Activated naive CD8-positive, alpha-beta T cell treated with anti-CD3 and anti-CD28 coated beads, Interleukin-2, amount 50 U/mL, for 24 hours (primary cell): ENCODE measurements at regions not wholly inside any gene's neighbourhood (a gene's known extent, or its start where the extent isn't known, plus 50 kb on each side); places are given as distances from the start of the nearest gene placed in this dataset.
"Not testable (repeated sequence)": the region's sequence is repeated elsewhere in the genome, so short reads cannot be mapped to it uniquely, and the experiment has no call there.

ENCODE experiments used
- ATAC-seq: fragments of 150-1000 bp; cut with Tn5 transposase; one replicate; pipeline ENCODE4 v1.10.0; 2021
- DNase-seq: peaks from one replicate; pipeline ENCODE4 v3.0.0; 2021
- H3K27ac Mint-ChIP-seq: one replicate; pipeline ENCODE4 v1.8.0; 2021; ENCODE audit warnings: mild to moderate bottlenecking, mixed read lengths
- H3K27me3 Mint-ChIP-seq: one replicate; pipeline ENCODE4 v1.8.0; 2021; ENCODE audit warnings: mixed read lengths
- H3K36me3 Mint-ChIP-seq: one replicate; pipeline ENCODE4 v1.8.0; 2021; ENCODE audit warnings: low read depth, mixed read lengths
- H3K4me1 Mint-ChIP-seq: one replicate; pipeline ENCODE4 v1.8.0; 2021; ENCODE audit warnings: mixed read lengths
- H3K4me3 Mint-ChIP-seq: one replicate; pipeline ENCODE4 v1.8.0; 2021; ENCODE audit warnings: mild to moderate bottlenecking, moderate library complexity, mixed read lengths
- H3K9me3 Mint-ChIP-seq: one replicate; pipeline ENCODE4 v1.8.0; 2021; ENCODE audit warnings: mixed read lengths

DNA sequence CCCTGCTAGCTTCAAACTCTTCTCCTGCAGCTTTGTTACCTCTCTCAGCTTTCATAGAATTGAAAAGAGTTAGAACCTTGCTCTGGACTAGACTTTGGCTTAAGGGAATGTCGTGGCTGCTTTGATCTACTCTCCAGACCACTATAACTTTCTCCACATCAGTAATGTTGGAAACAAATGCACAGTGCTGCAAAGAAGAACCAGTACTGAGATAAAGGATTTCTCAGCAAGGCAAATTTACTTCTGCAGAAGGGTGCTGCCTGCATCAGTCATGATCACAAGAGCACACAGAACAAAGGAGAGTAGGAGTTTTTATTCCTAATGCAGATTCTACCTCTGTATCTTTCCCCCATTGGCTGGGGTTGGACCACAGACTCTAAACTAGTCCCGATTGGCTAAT, 621.6 kb upstream of the CHRM3 start:
- Mint-ChIP-seq H3K27me3 (no peaks in the 10 kb centered on the region), H3K4me1 (no peaks in the 10 kb centered on the region), H3K4me3 (no peak overlapping the region), H3K27ac (no peak overlapping the region), H3K9me3 (peaks cover 32% of the 10 kb centered on the region), H3K36me3 (no peaks in the 10 kb centered on the region)
- no peak for ATAC-seq
- no peak for DNase-seq

DNA sequence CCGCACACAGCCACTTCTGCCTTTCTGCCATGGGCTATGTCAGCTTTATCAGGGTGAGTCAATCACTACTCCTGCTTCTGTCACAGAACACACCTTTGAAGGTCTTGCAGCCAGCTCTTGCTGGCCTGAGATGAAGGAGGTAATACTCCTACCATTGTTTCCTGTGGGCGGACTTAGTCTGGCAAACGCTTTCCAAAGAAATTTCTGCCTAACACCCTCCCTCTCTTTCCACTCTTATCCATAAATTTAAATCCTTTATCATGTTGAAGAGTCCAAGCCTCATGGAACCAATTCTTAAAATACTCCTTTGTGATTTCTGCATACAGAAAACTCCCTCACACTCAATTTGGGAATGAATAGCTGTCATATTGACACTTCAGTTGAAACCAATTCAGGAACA, 633.1 kb upstream of the CHRM3 start:
- no peaks in the 10 kb centered on the region for H3K36me3 Mint-ChIP-seq
- H3K4me3 Mint-ChIP-seq, result no peak overlapping the region
- H3K27me3 Mint-ChIP-seq, result no peaks in the 10 kb centered on the region
- H3K9me3 Mint-ChIP-seq, result peaks cover 9% of the 10 kb centered on the region
- H3K27ac Mint-ChIP-seq, result no peak overlapping the region
- ATAC-seq (no peak), DNase-seq (no peak)
- no peaks in the 10 kb centered on the region for H3K4me1 Mint-ChIP-seq

DNA sequence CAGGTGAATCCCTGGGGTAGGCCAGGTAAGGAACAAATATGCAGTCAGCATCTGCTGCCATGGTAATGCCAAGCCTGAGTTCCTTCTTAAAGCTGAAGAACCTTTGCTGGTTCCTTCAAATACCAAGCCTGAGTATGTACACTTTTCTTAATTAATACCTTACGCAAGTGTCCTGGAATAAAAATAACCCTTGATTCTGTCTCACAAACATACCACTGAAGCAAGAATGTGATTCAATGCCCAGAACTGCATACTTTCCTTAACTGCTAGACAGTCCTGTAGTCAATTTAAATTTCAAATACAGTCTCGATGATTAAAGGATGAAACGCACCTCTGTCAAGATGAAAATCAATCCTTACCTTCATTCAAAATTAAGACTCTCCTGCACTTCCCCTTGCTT, 634.0 kb upstream of the CHRM3 start:
- Mint-ChIP-seq H3K4me3 (no peak overlapping the region), H3K4me1 (no peaks in the 10 kb centered on the region), H3K27me3 (no peaks in the 10 kb centered on the region), H3K27ac (no peak overlapping the region), H3K36me3 (no peaks in the 10 kb centered on the region), H3K9me3 (peaks cover 3% of the 10 kb centered on the region)
- DNase-seq (no peak), ATAC-seq (no peak)

DNA sequence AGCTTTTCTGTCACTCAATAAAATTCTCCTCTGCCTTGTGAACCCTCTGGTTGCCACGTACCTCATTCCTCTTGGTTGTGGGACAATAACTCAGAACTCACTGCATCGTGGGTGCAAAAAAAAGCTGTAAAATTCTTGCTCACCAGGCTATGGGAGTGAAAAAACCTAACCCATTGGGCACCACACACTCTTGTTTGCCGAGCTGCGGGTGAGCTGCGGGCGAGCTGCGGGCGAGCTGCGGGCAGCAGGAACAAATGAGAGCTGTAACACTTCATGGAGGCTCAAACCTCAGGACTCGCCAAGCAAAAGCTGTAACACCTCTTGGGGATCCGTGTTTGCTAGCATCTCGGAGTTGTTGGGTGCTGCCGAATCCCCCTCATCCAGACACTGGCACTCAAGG, 641.3 kb upstream of the CHRM3 start:
- Mint-ChIP-seq H3K27ac (no peak overlapping the region), H3K27me3 (no peaks in the 10 kb centered on the region), H3K4me1 (no peaks in the 10 kb centered on the region), H3K4me3 (no peak overlapping the region), H3K9me3 (no peaks in the 10 kb centered on the region), H3K36me3 (no peaks in the 10 kb centered on the region)
- no peak for ATAC-seq
- no peak for DNase-seq

DNA sequence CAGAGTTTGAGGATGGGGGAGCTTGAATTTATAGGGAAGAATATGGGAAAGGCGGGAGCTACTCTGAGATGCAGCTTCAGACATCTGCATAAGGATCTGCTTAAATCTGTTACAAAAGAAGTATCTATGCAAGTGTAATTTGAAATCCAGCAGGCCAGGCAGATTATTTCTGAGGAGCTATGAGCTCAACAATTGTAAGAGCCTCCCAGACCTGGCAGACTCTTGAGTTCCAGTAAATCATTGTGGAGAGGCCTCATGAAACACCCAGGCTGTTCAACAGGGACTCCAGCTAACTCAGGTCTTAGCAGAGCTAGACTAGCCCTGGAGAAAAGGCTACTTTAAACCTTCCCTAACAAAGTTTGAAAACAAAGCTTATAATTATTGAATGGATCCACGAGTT, 647.5 kb upstream of the CHRM3 start:
- Mint-ChIP-seq H3K4me1 (no peaks in the 10 kb centered on the region), H3K9me3 (no peaks in the 10 kb centered on the region), H3K4me3 (no peak overlapping the region), H3K27me3 (no peaks in the 10 kb centered on the region), H3K36me3 (no peaks in the 10 kb centered on the region), H3K27ac (no peak overlapping the region)
- ATAC-seq, result no peak
- DNase-seq, result no peak

DNA sequence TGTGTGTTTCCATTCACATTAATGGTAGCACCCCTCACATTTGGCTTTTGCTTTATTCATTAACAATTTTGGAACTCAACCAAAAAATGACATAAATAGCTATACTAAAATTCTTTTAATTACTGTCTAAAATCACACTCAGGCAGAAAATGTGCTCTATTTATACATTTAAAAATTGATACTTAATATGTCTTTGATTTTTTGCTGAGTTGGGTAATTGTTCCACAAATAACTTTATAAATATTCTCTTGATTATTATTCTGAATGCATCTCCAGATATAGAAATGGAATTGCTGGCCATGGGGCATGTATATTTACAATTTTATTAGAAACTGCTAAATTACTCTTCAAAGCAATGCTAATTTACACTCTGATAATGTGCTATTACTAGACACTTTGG, 658.7 kb upstream of the CHRM3 start:
- Mint-ChIP-seq H3K27me3 (no peaks in the 10 kb centered on the region), H3K4me3 (no peak overlapping the region), H3K27ac (no peak overlapping the region), H3K9me3 (peaks cover 11% of the 10 kb centered on the region), H3K36me3 (no peaks in the 10 kb centered on the region), H3K4me1 (no peaks in the 10 kb centered on the region)
- ATAC-seq (no peak), DNase-seq (no peak)

DNA sequence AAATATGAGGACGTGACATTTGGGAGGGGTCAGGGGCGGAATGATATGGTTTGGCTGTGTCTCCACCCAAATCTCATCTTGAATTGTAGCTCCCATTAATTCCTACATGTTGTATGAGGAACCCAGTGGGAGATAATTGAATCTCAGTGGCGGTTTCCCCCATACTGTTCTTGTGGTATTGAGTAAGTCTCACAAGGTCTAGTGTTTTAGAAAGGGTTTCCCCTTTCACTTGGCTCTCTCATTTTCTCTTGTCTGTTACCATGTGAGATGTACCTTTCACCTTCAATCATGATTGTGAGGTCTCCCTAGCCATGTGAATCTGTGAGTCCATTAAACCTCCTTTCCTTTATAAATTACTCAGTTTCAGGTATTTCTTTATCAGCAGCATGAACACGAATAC, 663.6 kb upstream of the CHRM3 start:
- H3K4me3 Mint-ChIP-seq, result no peak overlapping the region
- H3K27me3 Mint-ChIP-seq, result no peaks in the 10 kb centered on the region
- H3K9me3 Mint-ChIP-seq, result peaks cover 25% of the 10 kb centered on the region
- ATAC-seq (no peak), DNase-seq (no peak)
- no peaks in the 10 kb centered on the region for H3K4me1 Mint-ChIP-seq
- H3K27ac Mint-ChIP-seq, result no peak overlapping the region
- H3K36me3 Mint-ChIP-seq, result no peaks in the 10 kb centered on the region

DNA sequence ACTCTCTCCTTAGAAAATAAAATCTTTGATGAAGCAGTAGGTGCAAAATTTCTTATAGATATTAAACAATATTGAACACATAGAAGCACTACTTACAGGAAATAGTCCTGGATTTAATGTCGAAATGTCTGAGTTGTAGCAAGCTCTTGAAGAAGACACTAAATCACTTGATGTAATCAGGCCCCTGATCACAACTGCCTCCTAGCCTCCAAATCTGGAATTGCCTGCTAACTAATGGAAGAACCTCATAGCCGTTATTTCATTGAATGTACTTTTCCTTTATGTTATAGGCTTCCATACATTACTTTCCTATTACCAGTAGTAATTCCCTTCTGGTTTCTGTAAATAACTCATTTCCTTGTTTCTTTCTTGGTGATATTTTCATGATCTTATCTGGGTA, 675.7 kb upstream of the CHRM3 start:
- no peak for ATAC-seq
- H3K36me3 Mint-ChIP-seq, result no peaks in the 10 kb centered on the region
- DNase-seq, result no peak
- H3K9me3 Mint-ChIP-seq, result peaks cover 17% of the 10 kb centered on the region
- H3K4me1 Mint-ChIP-seq, result no peaks in the 10 kb centered on the region
- no peaks in the 10 kb centered on the region for H3K27me3 Mint-ChIP-seq
- H3K27ac Mint-ChIP-seq, result no peak overlapping the region
- no peak overlapping the region for H3K4me3 Mint-ChIP-seq

DNA sequence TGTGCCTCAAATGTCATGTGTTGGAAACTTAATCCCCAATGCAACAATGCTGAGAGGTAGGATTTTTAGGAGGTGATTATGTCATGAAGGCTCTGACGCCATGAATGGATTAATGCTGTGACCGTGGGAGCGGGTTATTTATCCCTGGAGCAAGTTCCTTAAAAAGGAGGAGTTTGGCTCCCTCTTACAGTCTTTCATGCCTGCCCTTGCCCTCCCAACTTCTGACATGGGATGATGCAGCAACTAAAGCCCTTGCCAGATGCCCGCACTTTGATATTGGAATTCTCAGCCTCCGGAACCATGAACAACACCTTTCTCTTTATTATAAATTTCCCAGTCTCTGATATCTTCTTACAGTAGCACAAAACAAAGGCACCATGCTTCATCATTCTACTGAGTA, 685.3 kb upstream of the CHRM3 start:
- Mint-ChIP-seq H3K27me3 (no peaks in the 10 kb centered on the region), H3K4me3 (no peak overlapping the region), H3K27ac (no peak overlapping the region), H3K9me3 (peaks cover 11% of the 10 kb centered on the region), H3K36me3 (no peaks in the 10 kb centered on the region), H3K4me1 (no peaks in the 10 kb centered on the region)
- ATAC-seq (no peak), DNase-seq (no peak)

DNA sequence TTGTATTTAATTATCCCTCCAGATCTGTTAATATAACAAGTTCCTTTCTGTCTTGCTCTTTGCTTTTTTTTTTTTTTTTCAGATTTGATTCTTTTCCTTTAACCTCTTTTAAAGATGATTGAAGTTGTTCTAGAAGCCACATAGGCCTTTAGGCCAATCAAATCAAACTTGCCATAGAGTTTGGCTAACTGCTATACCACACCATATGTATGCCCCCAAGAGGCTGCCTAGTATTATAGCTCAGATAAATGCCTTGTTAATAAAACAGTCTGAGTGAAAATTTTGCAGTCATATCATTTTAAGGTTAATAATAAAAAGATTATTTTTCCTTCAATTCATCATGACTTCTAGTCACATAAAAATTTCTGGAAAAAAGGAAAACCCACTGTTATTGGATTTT, 696.0 kb upstream of the CHRM3 start:
- Mint-ChIP-seq H3K4me3 (no peak overlapping the region), H3K36me3 (no peaks in the 10 kb centered on the region), H3K27ac (no peak overlapping the region), H3K4me1 (no peaks in the 10 kb centered on the region), H3K9me3 (peaks cover 5% of the 10 kb centered on the region), H3K27me3 (no peaks in the 10 kb centered on the region)
- no peak for DNase-seq
- ATAC-seq, result no peak

DNA sequence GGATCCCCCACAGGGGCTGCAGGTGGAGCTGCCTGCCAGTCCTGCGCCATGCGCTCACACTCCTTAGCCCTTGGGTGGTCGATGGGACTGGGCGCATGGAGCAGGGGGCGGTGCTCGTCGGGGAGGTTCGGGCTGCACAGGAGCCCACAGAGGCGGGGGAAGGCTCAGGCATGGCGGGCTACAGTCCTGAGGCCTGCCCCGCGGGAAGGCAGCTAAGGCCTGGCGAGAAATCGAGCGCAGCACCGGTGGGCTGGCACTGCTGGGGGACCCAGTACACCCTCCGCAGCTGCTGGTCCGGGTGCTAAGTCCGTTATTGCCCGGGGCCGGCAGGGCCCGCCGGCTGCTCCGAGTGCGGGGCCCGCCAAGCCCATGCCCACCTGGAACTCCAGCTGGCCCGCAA, 701.8 kb upstream of the CHRM3 start:
- not testable (repeated sequence) for H3K4me1 Mint-ChIP-seq, ATAC-seq, H3K36me3 Mint-ChIP-seq, DNase-seq, H3K4me3 Mint-ChIP-seq, H3K27me3 Mint-ChIP-seq, H3K9me3 Mint-ChIP-seq, H3K27ac Mint-ChIP-seq

DNA sequence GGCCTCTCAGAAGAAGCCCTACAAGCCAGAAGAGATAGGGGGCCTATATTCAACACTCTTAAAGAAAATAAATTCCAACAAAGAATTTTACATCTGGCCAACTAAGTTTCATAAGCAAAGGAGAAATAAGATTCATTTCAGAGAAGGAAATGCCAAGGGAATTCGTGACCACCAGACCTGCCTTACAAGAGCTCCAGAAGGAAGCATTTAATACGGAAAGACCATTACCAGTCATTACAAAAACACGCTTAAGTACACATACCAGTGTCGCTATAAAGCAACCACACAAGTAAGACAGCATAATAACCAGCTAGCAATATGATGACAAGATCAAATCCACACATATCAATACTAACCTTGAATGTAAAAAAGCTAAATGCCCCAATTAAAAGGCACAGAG, 704.9 kb upstream of the CHRM3 start:
- Mint-ChIP-seq H3K4me1 (no peaks in the 10 kb centered on the region), H3K9me3 (peaks cover 6% of the 10 kb centered on the region), H3K4me3 (no peak overlapping the region), H3K27me3 (no peaks in the 10 kb centered on the region), H3K36me3 (no peaks in the 10 kb centered on the region), H3K27ac (no peak overlapping the region)
- DNase-seq (no peak), ATAC-seq (no peak)

DNA sequence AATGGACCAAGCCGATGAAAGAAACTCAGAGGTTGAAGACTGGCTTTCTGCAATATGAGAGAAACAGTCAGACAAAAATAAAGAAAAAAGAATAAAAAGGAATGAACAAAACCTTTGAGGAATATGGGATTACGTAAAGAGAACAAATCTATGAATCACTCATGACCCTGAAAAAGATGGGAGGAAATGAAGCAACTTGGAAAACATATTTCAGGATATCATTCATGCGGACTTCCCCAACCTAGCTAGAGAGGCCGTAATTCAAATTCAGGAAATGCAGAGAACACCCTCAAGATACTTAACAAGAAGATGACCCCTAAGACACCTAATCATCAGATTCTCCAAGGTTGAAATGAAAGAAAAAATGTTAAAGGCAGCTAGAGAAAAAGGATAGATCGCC, 705.3 kb upstream of the CHRM3 start:
- Mint-ChIP-seq H3K4me3 (no peak overlapping the region), H3K4me1 (no peaks in the 10 kb centered on the region), H3K9me3 (peaks cover 9% of the 10 kb centered on the region), H3K36me3 (no peaks in the 10 kb centered on the region), H3K27me3 (no peaks in the 10 kb centered on the region), H3K27ac (no peak overlapping the region)
- ATAC-seq (no peak), DNase-seq (no peak)

DNA sequence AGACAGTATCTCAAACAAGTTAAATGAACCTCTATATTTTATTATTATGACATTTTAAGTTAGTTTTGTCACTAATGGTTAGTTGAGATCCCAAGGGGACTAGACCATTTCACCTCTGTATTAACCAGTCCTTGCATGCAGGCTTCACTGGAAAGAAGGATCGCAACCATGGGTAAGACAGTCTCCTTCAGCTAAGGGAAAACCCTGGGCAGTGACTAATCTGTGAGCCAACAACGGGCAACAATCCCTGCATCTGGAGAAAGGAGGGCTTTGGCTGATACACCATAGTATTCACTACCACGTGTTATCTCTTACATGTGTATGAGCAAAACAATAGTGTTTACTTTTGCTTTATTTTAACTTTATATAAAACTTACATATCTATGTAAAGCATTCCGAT, 708.8 kb upstream of the CHRM3 start:
- no peak overlapping the region for H3K27ac Mint-ChIP-seq
- H3K9me3 Mint-ChIP-seq, result peaks cover 7% of the 10 kb centered on the region
- no peak overlapping the region for H3K4me3 Mint-ChIP-seq
- no peaks in the 10 kb centered on the region for H3K4me1 Mint-ChIP-seq
- H3K27me3 Mint-ChIP-seq, result no peaks in the 10 kb centered on the region
- ATAC-seq (no peak), DNase-seq (no peak)
- H3K36me3 Mint-ChIP-seq, result no peaks in the 10 kb centered on the region

DNA sequence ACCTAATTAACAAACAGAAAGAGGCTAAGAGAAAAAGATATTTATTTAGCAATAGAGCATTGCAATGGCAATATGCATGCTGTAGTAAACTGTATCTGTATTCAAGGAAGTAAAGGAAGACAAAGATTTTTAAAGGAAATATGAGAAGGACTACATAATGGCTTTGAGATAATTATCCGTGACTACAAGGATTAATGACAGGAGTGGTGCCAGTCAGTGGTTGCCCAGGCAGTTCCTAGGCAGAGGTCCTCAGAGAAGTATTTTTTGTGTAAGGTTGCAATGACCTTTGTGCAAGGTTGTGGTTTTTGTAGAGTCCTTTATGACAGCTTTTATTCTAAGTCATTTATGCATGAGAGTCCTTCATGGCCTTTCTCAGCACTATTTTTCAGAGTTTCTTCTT, 711.1 kb upstream of the CHRM3 start:
- ATAC-seq (no peak), DNase-seq (no peak)
- Mint-ChIP-seq H3K36me3 (no peaks in the 10 kb centered on the region), H3K4me3 (no peak overlapping the region), H3K4me1 (no peaks in the 10 kb centered on the region), H3K9me3 (peaks cover 4% of the 10 kb centered on the region), H3K27me3 (no peaks in the 10 kb centered on the region), H3K27ac (no peak overlapping the region)

DNA sequence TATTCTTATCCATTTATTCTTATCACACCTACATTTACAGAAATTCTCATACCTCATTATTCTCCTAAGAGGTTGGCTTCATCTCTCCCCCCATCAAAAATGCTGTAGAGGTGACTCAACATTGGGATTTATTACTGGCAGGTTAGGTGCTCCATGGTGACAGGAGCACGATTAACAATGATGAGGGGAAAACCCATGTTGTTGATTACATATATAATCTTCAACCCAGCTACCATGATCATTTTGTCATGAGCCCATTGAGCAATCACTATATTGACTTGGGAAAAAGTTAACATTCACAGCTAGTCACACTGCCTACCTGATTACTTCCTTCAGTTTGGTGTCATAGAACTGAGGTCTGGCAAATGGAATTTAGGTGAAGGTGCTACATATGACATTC, 712.1 kb upstream of the CHRM3 start:
- no peak overlapping the region for H3K27ac Mint-ChIP-seq
- no peaks in the 10 kb centered on the region for H3K27me3 Mint-ChIP-seq
- H3K36me3 Mint-ChIP-seq, result no peaks in the 10 kb centered on the region

More for the DNA sequence above, 712.1 kb upstream of the CHRM3 start:
- no peak overlapping the region for H3K4me3 Mint-ChIP-seq
- H3K9me3 Mint-ChIP-seq, result peaks cover 4% of the 10 kb centered on the region
- DNase-seq (no peak), ATAC-seq (no peak)
- H3K4me1 Mint-ChIP-seq, result no peaks in the 10 kb centered on the region
